LNCaP clone FGC (cell line): ENCODE measurements at regions not wholly inside any gene's neighbourhood (a gene's known extent, or its start where the extent isn't known, plus 50 kb on each side); places are given as distances from the start of the nearest gene placed in this dataset.

Experiments
- DNase-seq: peaks from one replicate; pipeline ENCODE4 v3.0.0-alpha.2; 2011; ENCODE audit warnings: low read depth
- H3K4me3 ChIP-seq: 2 replicates; pipeline ENCODE4 v1.5.1; 2011; ENCODE audit warnings: mild to moderate bottlenecking, low read depth, low read length, control low read depth
- CTCF ChIP-seq: IDR thresholded peaks from 2 replicates; pipeline ENCODE4 v1.5.1; 2012; ENCODE audit warnings: mild to moderate bottlenecking; ENCODE audit not compliant: control insufficient read depth, insufficient read depth; ENCODE audit errors: extremely low read depth

GRCh38 chr11:106619320-106619990, 398.8 kb downstream of the GUCY1A2 start:
- H3K4me3 ChIP-seq: no peak overlapping the region
- no peak for DNase-seq
- TF ChIP-seq CTCF: no peak

GRCh38 chr11:106621484-106621883, 396.8 kb downstream of the GUCY1A2 start:
- TF ChIP-seq CTCF: no peak
- H3K4me3 ChIP-seq: no peak overlapping the region
- DNase-seq: no peak
